SK-N-SH (cell line): ENCODE measurements at regions not wholly inside any gene's neighbourhood (a gene's known extent, or its start where the extent isn't known, plus 50 kb on each side); places are given as distances from the start of the nearest gene placed in this dataset.

Experiments used
- CTCF ChIA-PET: fragments of 300-600, 350-600 bp; formaldehyde crosslinking; extraction: SDS; loops from one replicate; lab custom pipeline; 2021; lab: Yijun Ruan, JAX
- POLR2A ChIA-PET: fragments of 350-600 bp; sonication (Branson Sonifier 250); formaldehyde crosslinking; extraction: SDS; loops from one replicate; lab custom pipeline; 2020; ENCODE audit warnings: antibody characterized with exemption, inconsistent platforms; lab: Yijun Ruan, JAX
- DNase-seq: peaks from one replicate; pipeline ENCODE4 v3.0.0; 2012
- H2AFZ ChIP-seq: fragments of 200-600 bp; sonication (generic); 2 replicates; pipeline ENCODE4 v1.8.1; 2016; ENCODE audit warnings: antibody characterized with exemption, mild to moderate bottlenecking, low read depth
- H3F3A ChIP-seq: fragments of 200-600 bp; sonication (generic); replicated peaks from 2 replicates; pipeline ENCODE3; 2016; ENCODE audit warnings: antibody characterized with exemption, mild to moderate bottlenecking; ENCODE audit not compliant: insufficient read depth
- H3K27ac ChIP-seq, 2 experiments: fragments of 200-500 bp in 1 of 2; fragments of 200-600 bp in 1 of 2; sonication (Bioruptor generic) in 1 of 2; sonication (generic), shearing (Covaris generic) in 1 of 2; 2 replicates each; pipeline versions ENCODE4 v1.5.1 to v1.6.1; 2014 to 2016; ENCODE audit warnings: low read depth in 2 of 2, inconsistent platforms in 1 of 2, low read length in 1 of 2, mild to moderate bottlenecking in 1 of 2, mixed read lengths in 1 of 2
- H3K27me3 ChIP-seq: fragments of 200-600 bp; sonication (generic), shearing (Covaris generic); 2 replicates; pipeline ENCODE4 v1.6.1; 2016; ENCODE audit warnings: mixed run types; ENCODE audit not compliant: insufficient read depth
- H3K36me3 ChIP-seq, 2 experiments: fragments of 200-500 bp in 1 of 2; fragments of 200-600 bp in 1 of 2; sonication (Bioruptor generic) in 1 of 2; sonication (generic) in 1 of 2; replicated peaks in 1 of 2; 2 replicates each; pipeline versions ENCODE3 to v1.5.1; 2014 to 2016; ENCODE audit warnings: low read length in 1 of 2, mild to moderate bottlenecking in 1 of 2; ENCODE audit not compliant: insufficient read depth in 2 of 2, control insufficient read depth in 1 of 2
- H3K4me1 ChIP-seq, 2 experiments: fragments of 200-500 bp in 1 of 2; fragments of 200-600 bp in 1 of 2; sonication (Bioruptor generic) in 1 of 2; sonication (generic), shearing (Covaris generic) in 1 of 2; 2 replicates each; pipeline versions ENCODE4 v1.5.1 to v1.6.1; 2014 to 2016; ENCODE audit warnings: low read depth in 1 of 2, low read length in 1 of 2, mixed run types in 1 of 2; ENCODE audit not compliant: insufficient read depth in 2 of 2, control insufficient read depth in 1 of 2
- H3K4me2 ChIP-seq: fragments of 200-600 bp; sonication (generic), shearing (Covaris generic); 2 replicates; pipeline ENCODE4 v1.6.1; 2017; ENCODE audit warnings: mixed run types
- H3K4me3 ChIP-seq, 2 experiments: fragments of 200-500 bp in 1 of 2; fragments of 200-600 bp in 1 of 2; sonication (Bioruptor generic) in 1 of 2; sonication (generic), shearing (Covaris generic) in 1 of 2; 2 replicates each; pipeline versions ENCODE4 v1.5.1 to v1.8.1; 2014 to 2016; ENCODE audit warnings: low read depth in 2 of 2, inconsistent platforms in 1 of 2, low read length in 1 of 2, mild to moderate bottlenecking in 1 of 2, mixed read lengths in 1 of 2, moderate library complexity in 1 of 2
- H3K79me2 ChIP-seq: fragments of 200-600 bp; sonication (generic); 2 replicates; pipeline ENCODE4 v1.8.1; 2017; ENCODE audit warnings: mild to moderate bottlenecking; ENCODE audit not compliant: insufficient read depth
- H3K9ac ChIP-seq: fragments of 200-600 bp; sonication (generic); 2 replicates; pipeline ENCODE4 v1.6.1; 2017; ENCODE audit warnings: mixed run types
- H3K9me2 ChIP-seq: fragments of 200-600 bp; sonication (generic); 2 replicates; pipeline ENCODE4 v1.6.1; 2017; ENCODE audit warnings: mixed run types
- H3K9me3 ChIP-seq: fragments of 200-600 bp; sonication (generic); 2 replicates; pipeline ENCODE4 v1.6.1; 2017; ENCODE audit warnings: mixed run types, mild to moderate bottlenecking, moderate library complexity
- H4K20me1 ChIP-seq: fragments of 200-600 bp; sonication (generic); 2 replicates; pipeline ENCODE4 v1.6.1; 2017; ENCODE audit warnings: mild to moderate bottlenecking, mixed run types; ENCODE audit not compliant: insufficient read depth
- CTCF ChIP-seq: fragments of 200-600 bp; sonication (generic); IDR thresholded peaks from 2 replicates; pipeline ENCODE4 v1.6.1; 2017; ENCODE audit warnings: antibody characterized with exemption, mild to moderate bottlenecking, moderate library complexity
- MEF2A ChIP-seq: IDR thresholded peaks from 2 replicates; pipeline ENCODE4 v1.4.0; 2012; ENCODE audit warnings: low read depth, borderline replicate concordance
- REST ChIP-seq: IDR thresholded peaks from 2 replicates; pipeline ENCODE4 v1.6.1; 2012; ENCODE audit warnings: mild to moderate bottlenecking, low read depth, low read length, moderate library complexity
- RFX5 ChIP-seq: IDR thresholded peaks from 2 replicates; pipeline ENCODE4 v1.6.1; 2012; ENCODE audit warnings: mild to moderate bottlenecking, improper control_type of control experiment, low read length
- TEAD4 ChIP-seq: IDR thresholded peaks from 2 replicates; pipeline ENCODE4 v1.4.0; 2012; ENCODE audit warnings: mild to moderate bottlenecking, borderline replicate concordance; ENCODE audit not compliant: insufficient read depth
- YY1 ChIP-seq: IDR thresholded peaks from 2 replicates; pipeline ENCODE4 v1.4.0; 2012; ENCODE audit warnings: low read depth, mild to moderate bottlenecking
- WGBS: methylation state at CpG from one replicate; pipeline ENCODE4 v1.1.6; 2017; ENCODE audit warnings: low lambda C conversion rate; 5-methylcytosine and 5-hydroxymethylcytosine counted together

- H3F3A ChIP-seq, result no peaks in the 10 kb centered on the region
- POLR2A ChIA-PET, result no interaction called here
- H3K9me2 ChIP-seq, result no peaks in the 10 kb centered on the region
- no peaks in the 10 kb centered on the region for H3K36me3 ChIP-seq
- TF ChIP-seq YY1 (no peak), MEF2A (no peak)
- CTCF ChIA-PET, result no interaction called here
- H3K4me3 ChIP-seq, result no peak overlapping the region
- H3K4me1 ChIP-seq, result no peaks in the 10 kb centered on the region
- DNase-seq, result no peak
- no peak overlapping the region for H2AFZ ChIP-seq
- no peaks in the 10 kb centered on the region for H3K27me3 ChIP-seq
- H3K27ac ChIP-seq, result no peak overlapping the region
- H3K4me2 ChIP-seq, result no peak overlapping the region
- H3K79me2 ChIP-seq, result no peaks in the 10 kb centered on the region
- no peak overlapping the region for H3K9ac ChIP-seq
- no peaks in the 10 kb centered on the region for H3K9me3 ChIP-seq
- H4K20me1 ChIP-seq, result no peaks in the 10 kb centered on the region
Observed at GRCh38 chr2:53051157-53051556, 716.4 kb upstream of the CHAC2 start.

- H3K27ac ChIP-seq, result no peak overlapping the region
- H3K4me3 ChIP-seq, result no peak overlapping the region
- H3K27me3 ChIP-seq, result no peaks in the 10 kb centered on the region
- WGBS, result 35% methylated on average over 4 of the region's 4 CpGs
- DNase-seq, result no peak
- no peaks in the 10 kb centered on the region; the same call in 1 of the 2 replicates for H3K9me2 ChIP-seq
- no peaks in the 10 kb centered on the region for H3K4me1 ChIP-seq
- H3K9ac ChIP-seq, result no peak overlapping the region
- no peak overlapping the region for H3K4me2 ChIP-seq
- POLR2A ChIA-PET, result no interaction called here
- no peaks in the 10 kb centered on the region for H3K79me2 ChIP-seq
- no peak overlapping the region for H2AFZ ChIP-seq
- H4K20me1 ChIP-seq, result no peaks in the 10 kb centered on the region
- CTCF ChIA-PET, result no interaction called here
- no peaks in the 10 kb centered on the region for H3K36me3 ChIP-seq
- H3F3A ChIP-seq, result no peaks in the 10 kb centered on the region
- no peaks in the 10 kb centered on the region for H3K9me3 ChIP-seq
- no peak for TF ChIP-seq REST
- TF ChIP-seq CTCF, result peak; percentile 45
- TF ChIP-seq RFX5, result no peak
- TF ChIP-seq TEAD4, result no peak
Observed at GRCh38 chr2:53040536-53041229, 726.9 kb upstream of the CHAC2 start.
